HUES6 (cell line): ENCODE measurements at regions not wholly inside any gene's neighbourhood (a gene's known extent, or its start where the extent isn't known, plus 50 kb on each side); places are given as distances from the start of the nearest gene placed in this dataset.

Source experiments
- H3K27ac ChIP-seq: 2 replicates; pipeline ENCODE4 v1.7.0; 2013; ENCODE audit warnings: low read depth, mild to moderate bottlenecking, low read length, inconsistent platforms
- H3K27me3 ChIP-seq: 2 replicates; pipeline ENCODE4 v1.6.1; 2013; ENCODE audit warnings: low read length; ENCODE audit not compliant: control insufficient read depth, insufficient read depth
- H3K36me3 ChIP-seq: 2 replicates; pipeline ENCODE4 v1.6.1; 2013; ENCODE audit warnings: low read length; ENCODE audit not compliant: control insufficient read depth, insufficient read depth
- H3K4me1 ChIP-seq: 2 replicates; pipeline ENCODE4 v1.6.1; 2013; ENCODE audit warnings: low read length; ENCODE audit not compliant: control insufficient read depth, insufficient read depth
- H3K4me3 ChIP-seq: 2 replicates; pipeline ENCODE4 v1.5.1; 2013; ENCODE audit warnings: low read depth, low read length
- H3K9ac ChIP-seq: one replicate; pipeline ENCODE4 v1.6.1; 2013; ENCODE audit warnings: mild to moderate bottlenecking, low read length
- H3K9me3 ChIP-seq: 2 replicates; pipeline ENCODE4 v1.6.1; 2013; ENCODE audit warnings: low read depth, low read length; ENCODE audit not compliant: control insufficient read depth, insufficient read depth

GRCh38 chr20:21918398-21918797 is 212.9 kb downstream of the PAX1 start:
- Histone ChIP-seq H3K9ac (no peak overlapping the region), H3K4me3 (no peak overlapping the region), H3K36me3 (no peaks in the 10 kb centered on the region), H3K9me3 (no peaks in the 10 kb centered on the region), H3K4me1 (no peaks in the 10 kb centered on the region), H3K27me3 (no peaks in the 10 kb centered on the region), H3K27ac (no peak overlapping the region)

DNA sequence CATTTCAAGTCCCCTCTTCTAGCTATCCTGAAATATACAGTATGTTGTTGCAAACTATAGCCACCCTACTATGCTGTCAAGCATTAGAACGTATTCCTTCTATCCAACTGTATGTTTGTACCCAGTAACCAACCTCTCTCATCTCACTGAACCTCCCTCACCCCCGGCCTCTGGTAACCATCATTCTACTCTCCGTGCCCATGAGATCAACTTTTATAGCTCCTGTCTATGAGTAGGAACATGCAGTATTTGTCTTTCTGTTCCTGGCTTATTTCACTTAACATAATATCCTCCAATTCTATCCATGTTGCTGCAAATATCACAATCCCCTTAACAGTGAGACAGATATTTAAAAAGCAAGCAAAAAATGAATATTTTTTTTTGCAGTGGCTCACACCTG is 196.9 kb downstream of the PAX1 start:
- Histone ChIP-seq H3K27me3 (no peaks in the 10 kb centered on the region), H3K9ac (no peak overlapping the region), H3K9me3 (no peaks in the 10 kb centered on the region), H3K27ac (no peak overlapping the region), H3K4me1 (no peaks in the 10 kb centered on the region), H3K4me3 (no peak overlapping the region), H3K36me3 (no peaks in the 10 kb centered on the region)

DNA sequence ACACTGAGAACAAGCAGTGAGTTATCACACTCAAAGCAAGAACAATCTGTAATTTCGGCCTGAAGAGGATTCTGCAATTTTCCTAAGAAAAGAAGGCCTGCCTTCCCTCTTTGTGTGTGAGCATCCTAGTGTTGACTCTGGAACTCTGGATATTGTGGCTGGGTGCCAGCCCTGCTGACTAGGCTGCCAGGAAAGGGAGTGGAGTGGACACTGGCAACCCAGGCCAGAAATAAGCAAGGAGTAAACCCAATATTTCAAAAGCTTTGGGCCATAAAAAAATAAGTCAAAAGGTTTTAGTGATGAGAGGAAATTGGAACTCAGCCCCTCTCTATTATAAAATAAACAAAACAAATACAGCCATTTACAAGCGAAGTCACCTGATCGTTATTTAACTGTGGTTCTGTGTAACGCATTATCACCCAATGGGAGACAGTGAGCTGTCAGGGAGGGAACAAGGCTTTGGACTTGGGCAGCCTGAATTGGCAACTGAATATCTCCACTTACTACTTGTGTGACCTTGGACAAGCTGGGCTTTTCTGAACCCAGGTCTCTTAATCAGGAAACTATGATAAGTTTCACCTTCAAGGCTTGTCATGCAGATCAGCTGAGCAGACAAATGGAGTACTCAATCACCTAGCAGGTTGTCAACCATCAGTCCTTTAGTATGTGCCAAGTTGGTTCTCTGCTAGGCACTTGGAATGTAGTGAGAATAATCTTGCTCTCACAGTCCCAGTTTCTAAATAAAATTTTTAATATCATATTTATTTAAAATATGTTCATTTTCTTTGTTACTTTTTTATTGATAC is 196.2 kb downstream of the PAX1 start:
- H3K27ac ChIP-seq = no peak overlapping the region
- no peak overlapping the region for H3K9ac ChIP-seq
- no peaks in the 10 kb centered on the region for H3K36me3 ChIP-seq
- H3K4me1 ChIP-seq = no peaks in the 10 kb centered on the region
- no peak overlapping the region for H3K4me3 ChIP-seq
- H3K9me3 ChIP-seq = no peaks in the 10 kb centered on the region
- H3K27me3 ChIP-seq = no peaks in the 10 kb centered on the region

DNA sequence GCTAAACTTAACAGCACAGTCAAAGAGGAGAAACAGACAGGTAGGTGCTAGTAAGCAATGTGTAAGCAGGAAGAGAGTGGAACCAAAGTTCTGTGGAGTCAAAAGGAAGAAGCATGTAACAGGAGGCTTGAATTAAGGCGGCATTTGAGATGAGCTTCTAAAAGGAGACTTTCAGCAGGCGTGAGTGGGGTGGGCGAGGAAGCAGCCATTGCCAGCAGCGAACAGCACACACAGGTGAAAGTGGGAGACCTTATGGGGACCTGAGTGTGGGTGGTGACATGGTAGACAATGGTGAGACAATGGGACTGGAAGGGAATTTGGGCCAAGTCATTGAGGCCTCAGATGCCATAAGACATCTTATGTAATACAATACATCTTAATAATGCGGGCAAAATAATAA is 195.0 kb downstream of the PAX1 start:
- no peak overlapping the region for H3K27ac ChIP-seq
- no peaks in the 10 kb centered on the region for H3K27me3 ChIP-seq
- no peaks in the 10 kb centered on the region for H3K4me1 ChIP-seq
- no peak overlapping the region for H3K9ac ChIP-seq
- H3K36me3 ChIP-seq = no peaks in the 10 kb centered on the region
- no peak overlapping the region for H3K4me3 ChIP-seq
- H3K9me3 ChIP-seq = no peaks in the 10 kb centered on the region

DNA sequence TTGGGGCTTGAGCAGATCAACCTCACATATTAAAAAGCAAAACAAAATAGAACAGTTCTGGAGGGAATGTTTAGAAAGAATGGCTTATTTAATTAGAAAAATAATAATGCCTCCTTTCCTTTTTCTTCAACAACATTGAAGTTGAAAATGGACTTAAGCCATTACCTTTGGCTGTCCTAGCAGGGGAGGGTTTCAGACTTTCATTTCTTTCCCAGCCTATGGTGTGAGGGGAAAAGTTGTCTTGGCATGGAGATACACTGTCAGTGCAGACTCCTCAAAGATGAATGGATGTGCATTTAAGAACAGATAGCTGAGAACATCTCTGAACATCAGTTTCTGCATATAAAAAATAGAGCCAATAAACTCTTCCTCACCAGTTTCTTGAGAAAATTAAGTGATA is 169.5 kb downstream of the PAX1 start:
- H3K9ac ChIP-seq = no peak overlapping the region
- H3K9me3 ChIP-seq = no peaks in the 10 kb centered on the region
- H3K4me3 ChIP-seq = no peak overlapping the region
- no peaks in the 10 kb centered on the region for H3K4me1 ChIP-seq
- H3K27me3 ChIP-seq = peaks cover 50% of the 10 kb centered on the region
- H3K36me3 ChIP-seq = no peaks in the 10 kb centered on the region
- no peak overlapping the region for H3K27ac ChIP-seq

GRCh38 chr20:21874127-21874526 is 168.7 kb downstream of the PAX1 start:
- no peaks in the 10 kb centered on the region for H3K36me3 ChIP-seq
- H3K27ac ChIP-seq = no peak overlapping the region
- no peaks in the 10 kb centered on the region for H3K9me3 ChIP-seq
- H3K4me1 ChIP-seq = no peaks in the 10 kb centered on the region
- peaks cover 51% of the 10 kb centered on the region for H3K27me3 ChIP-seq
- H3K9ac ChIP-seq = no peak overlapping the region
- no peak overlapping the region for H3K4me3 ChIP-seq

DNA sequence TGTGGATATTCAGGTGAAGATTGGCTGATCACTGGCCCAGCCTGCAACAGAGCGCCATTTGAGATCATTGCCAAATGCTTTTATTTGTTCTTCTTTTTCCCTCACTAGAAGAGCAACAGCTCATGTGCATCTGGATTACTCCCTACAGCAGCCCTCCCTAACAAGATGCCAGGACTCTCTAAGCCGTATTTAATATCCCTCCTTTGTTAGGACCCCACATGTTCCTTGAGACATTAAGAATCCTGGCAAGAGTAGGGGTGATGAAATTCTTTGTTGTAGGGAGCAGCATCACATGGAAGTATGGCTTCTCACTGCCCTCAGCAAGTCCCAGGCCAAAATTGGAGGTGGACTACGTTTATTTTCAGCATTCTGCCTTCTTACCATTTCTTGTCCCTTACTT is 167.8 kb downstream of the PAX1 start:
- H3K27me3 ChIP-seq = peaks cover 59% of the 10 kb centered on the region
- H3K9ac ChIP-seq = no peak overlapping the region
- H3K4me1 ChIP-seq = no peaks in the 10 kb centered on the region
- no peak overlapping the region for H3K4me3 ChIP-seq
- no peaks in the 10 kb centered on the region for H3K9me3 ChIP-seq
- H3K27ac ChIP-seq = no peak overlapping the region
- no peaks in the 10 kb centered on the region for H3K36me3 ChIP-seq

- H3K4me1 ChIP-seq = peaks cover 3% of the 10 kb centered on the region; the same call in 1 of the 2 replicates
- H3K27ac ChIP-seq = no peak overlapping the region
- H3K4me3 ChIP-seq = no peak overlapping the region
- peaks cover 63% of the 10 kb centered on the region for H3K27me3 ChIP-seq
- H3K36me3 ChIP-seq = no peaks in the 10 kb centered on the region
- H3K9ac ChIP-seq = no peak overlapping the region
- H3K9me3 ChIP-seq = no peaks in the 10 kb centered on the region
These were observed 162.3 kb downstream of the PAX1 start for GRCh38 chr20:21867811-21868210.

GRCh38 chr20:21867353-21867752 is 161.9 kb downstream of the PAX1 start:
- H3K4me3 ChIP-seq = no peak overlapping the region
- H3K27me3 ChIP-seq = peaks cover 59% of the 10 kb centered on the region
- H3K27ac ChIP-seq = no peak overlapping the region
- H3K9me3 ChIP-seq = no peaks in the 10 kb centered on the region
- H3K4me1 ChIP-seq = peaks cover 7% of the 10 kb centered on the region; the same call in 1 of the 2 replicates
- no peaks in the 10 kb centered on the region for H3K36me3 ChIP-seq
- H3K9ac ChIP-seq = no peak overlapping the region

DNA sequence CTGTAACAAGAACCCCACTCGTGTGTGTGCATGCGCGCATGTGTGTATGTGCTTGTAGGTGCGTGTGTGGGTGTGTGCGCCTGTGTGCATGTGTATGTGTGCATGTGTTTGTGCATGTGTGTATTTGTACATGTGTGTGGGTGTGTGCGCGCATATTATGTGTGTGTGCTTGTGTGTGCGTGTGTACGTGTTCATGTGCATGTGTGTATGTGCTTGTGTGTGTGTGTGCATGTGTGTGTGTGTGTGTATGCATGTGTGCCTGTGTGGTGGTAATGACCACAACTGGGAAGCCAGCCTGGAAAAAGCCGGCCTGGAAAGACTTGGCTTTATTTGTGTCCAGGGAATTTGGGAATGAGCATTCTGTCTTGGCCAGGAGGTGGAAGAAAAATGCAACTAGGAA is 157.5 kb downstream of the PAX1 start:
- Histone ChIP-seq H3K9ac (no peak overlapping the region), H3K27ac (no peak overlapping the region), H3K36me3 (no peaks in the 10 kb centered on the region), H3K9me3 (no peaks in the 10 kb centered on the region), H3K4me1 (peaks cover 10% of the 10 kb centered on the region; the same call in 1 of the 2 replicates), H3K4me3 (no peak overlapping the region), H3K27me3 (peaks cover 22% of the 10 kb centered on the region; the same call in 1 of the 2 replicates)

GRCh38 chr20:21862259-21862946 is 156.9 kb downstream of the PAX1 start:
- Histone ChIP-seq H3K4me1 (peaks cover 10% of the 10 kb centered on the region; the same call in 1 of the 2 replicates), H3K9ac (no peak overlapping the region), H3K36me3 (no peaks in the 10 kb centered on the region), H3K27ac (no peak overlapping the region), H3K27me3 (peaks cover 19% of the 10 kb centered on the region; the same call in 1 of the 2 replicates), H3K4me3 (no peak overlapping the region), H3K9me3 (no peaks in the 10 kb centered on the region)
